ENCODE measurements at regions not wholly inside any gene's neighbourhood (a gene's known extent, or its start where the extent isn't known, plus 50 kb on each side); places are given as distances from the start of the nearest gene placed in this dataset.

DNA sequence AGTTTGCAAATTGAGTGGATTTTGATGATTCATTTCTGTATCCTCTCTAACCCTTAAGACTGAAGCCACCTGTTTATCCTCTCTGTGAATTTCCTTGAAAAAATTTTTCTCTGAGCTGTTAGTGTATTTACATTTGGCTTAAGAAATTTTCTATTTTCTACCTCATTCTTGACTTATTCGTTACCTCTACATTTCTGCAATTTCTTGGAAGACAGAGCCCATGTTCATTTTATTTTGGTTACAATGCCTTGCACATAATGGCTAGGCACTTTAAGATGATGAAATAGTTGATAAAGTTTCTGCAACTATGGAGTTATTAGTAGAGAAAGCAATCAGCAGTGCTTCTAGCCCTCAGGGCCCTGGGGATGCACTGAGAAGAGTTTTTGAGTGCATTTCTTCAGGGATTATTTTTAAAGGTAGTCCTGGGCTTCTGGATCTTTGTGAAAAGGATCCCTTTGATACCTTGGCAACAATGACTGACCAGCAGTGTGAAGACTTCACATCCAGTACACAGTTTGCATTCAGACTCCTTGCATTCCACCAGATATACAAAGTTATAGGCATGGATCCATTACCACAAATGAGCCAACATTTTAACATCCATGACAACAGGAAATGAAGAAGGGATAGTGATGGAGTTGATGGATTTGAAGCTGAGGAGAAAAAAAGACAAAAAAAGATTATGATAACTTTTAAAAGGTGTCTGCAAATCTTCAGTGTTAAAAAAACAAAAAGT is 68.2 kb downstream of the CH25H start:
- TF ChIP-seq, protein P1, sequence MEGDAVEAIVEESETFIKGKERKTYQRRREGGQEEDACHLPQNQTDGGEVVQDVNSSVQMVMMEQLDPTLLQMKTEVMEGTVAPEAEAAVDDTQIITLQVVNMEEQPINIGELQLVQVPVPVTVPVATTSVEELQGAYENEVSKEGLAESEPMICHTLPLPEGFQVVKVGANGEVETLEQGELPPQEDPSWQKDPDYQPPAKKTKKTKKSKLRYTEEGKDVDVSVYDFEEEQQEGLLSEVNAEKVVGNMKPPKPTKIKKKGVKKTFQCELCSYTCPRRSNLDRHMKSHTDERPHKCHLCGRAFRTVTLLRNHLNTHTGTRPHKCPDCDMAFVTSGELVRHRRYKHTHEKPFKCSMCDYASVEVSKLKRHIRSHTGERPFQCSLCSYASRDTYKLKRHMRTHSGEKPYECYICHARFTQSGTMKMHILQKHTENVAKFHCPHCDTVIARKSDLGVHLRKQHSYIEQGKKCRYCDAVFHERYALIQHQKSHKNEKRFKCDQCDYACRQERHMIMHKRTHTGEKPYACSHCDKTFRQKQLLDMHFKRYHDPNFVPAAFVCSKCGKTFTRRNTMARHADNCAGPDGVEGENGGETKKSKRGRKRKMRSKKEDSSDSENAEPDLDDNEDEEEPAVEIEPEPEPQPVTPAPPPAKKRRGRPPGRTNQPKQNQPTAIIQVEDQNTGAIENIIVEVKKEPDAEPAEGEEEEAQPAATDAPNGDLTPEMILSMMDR (conservative IDR thresholded peaks at IDR 0.05) = no peak
- H3K27ac ChIP-seq = no peak overlapping the region

GRCh38 chr10:89134963-89135362 is 72.2 kb downstream of the CH25H start:
- TF ChIP-seq, protein P1 (conservative IDR thresholded peaks at IDR 0.05) = no peak
- H3K27ac ChIP-seq = no peak overlapping the region

GRCh38 chr10:89129911-89130310 is 77.2 kb downstream of the CH25H start:
- TF ChIP-seq, protein P1 (conservative IDR thresholded peaks at IDR 0.05) = no peak
- H3K27ac ChIP-seq = no peak overlapping the region

GRCh38 chr10:89122433-89123051 is 84.6 kb downstream of the CH25H start:
- no peak overlapping the region for H3K27ac ChIP-seq
- TF ChIP-seq, protein P1 (conservative IDR thresholded peaks at IDR 0.05) = no peak

GRCh38 chr10:89121764-89122020 is 85.4 kb downstream of the CH25H start:
- no peak overlapping the region for H3K27ac ChIP-seq
- TF ChIP-seq, protein P1 (conservative IDR thresholded peaks at IDR 0.05) = no peak

DNA sequence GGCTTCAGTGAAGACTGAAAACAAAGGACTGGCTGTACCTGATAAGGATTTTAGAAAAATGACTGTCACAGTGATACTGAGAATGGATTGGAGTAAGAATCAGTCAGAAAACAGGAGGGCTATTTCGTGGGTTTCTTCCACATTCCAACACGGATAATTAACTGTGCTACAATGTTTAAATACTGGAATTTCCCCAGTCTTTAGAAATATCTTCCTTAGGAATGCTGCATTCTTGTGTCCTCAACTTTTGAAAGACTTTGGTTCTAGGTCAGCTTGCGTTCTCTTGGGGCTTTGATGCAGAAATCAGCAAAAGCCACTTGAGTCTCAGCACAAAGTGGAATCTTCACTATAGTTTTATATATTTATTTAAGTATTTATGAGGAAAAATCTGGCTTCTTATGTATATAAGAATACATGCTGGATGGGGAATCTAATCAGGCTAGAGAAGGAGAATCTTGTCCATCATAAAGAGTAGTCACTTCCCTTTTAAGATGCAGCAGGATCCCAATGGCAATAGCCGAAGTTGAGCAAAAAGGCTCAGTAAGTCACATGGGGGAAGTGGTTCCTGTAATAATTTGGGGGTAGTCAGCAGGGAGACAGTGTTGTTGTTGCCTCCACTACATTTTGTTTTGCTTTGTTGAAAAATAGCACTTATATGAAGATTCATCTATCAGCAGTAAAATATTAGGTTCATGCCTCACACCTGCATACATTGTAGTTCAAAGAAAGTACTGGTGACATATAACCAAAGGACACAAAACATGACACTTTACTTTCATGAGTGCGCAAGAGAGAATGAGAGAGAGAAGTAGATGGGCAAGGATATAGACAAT is 86.0 kb downstream of the CH25H start:
- TF ChIP-seq, protein P1 (conservative IDR thresholded peaks at IDR 0.05) = no peak
- H3K27ac ChIP-seq = no peak overlapping the region

DNA sequence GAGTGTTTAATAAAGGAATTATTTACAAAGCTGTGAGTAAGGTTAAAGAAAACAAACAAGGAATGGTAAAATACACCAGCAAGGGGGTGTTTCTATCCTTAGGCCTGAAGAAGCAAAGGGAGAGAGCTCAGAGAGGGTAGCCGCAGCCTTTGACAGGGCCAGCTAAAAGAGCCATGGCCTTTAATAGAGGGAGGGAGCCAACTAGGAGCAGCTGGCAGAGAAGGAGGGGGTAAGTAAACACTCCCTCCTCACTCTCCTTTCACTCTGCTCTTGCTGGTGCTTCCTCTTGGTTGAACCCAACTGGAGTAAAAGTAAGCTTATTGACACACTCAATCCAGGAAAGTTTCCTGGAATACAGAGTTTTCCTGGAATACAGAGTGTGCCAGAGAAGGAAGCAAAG is 87.5 kb downstream of the CH25H start:
- TF ChIP-seq, protein P1 (conservative IDR thresholded peaks at IDR 0.05) = no peak
- no peak overlapping the region for H3K27ac ChIP-seq
